ENCODE measurements at regions not wholly inside any gene's neighbourhood (a gene's known extent, or its start where the extent isn't known, plus 50 kb on each side); places are given as distances from the start of the nearest gene placed in this dataset.

DNA sequence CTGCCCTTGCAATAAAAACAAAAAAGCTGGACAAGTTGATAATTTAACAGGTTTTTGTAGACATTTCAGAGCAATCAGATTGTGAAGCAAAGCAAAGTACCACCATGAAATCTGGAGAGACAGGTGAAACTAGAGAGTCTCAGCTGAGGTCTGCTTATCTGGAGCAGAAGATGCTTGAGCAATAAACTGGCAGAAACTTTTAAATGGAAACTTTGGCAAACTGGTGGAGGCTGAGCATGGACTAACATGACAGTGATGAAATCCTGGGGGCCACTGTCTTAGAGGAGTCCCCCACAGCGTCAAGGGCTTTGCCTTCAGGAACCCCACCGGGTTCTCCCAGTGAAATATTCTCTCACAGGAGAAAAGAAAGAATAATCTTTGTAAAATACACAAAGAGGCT lies 416.3 kb upstream of the B3GALT2 start:
- TF ChIP-seq, protein P1, sequence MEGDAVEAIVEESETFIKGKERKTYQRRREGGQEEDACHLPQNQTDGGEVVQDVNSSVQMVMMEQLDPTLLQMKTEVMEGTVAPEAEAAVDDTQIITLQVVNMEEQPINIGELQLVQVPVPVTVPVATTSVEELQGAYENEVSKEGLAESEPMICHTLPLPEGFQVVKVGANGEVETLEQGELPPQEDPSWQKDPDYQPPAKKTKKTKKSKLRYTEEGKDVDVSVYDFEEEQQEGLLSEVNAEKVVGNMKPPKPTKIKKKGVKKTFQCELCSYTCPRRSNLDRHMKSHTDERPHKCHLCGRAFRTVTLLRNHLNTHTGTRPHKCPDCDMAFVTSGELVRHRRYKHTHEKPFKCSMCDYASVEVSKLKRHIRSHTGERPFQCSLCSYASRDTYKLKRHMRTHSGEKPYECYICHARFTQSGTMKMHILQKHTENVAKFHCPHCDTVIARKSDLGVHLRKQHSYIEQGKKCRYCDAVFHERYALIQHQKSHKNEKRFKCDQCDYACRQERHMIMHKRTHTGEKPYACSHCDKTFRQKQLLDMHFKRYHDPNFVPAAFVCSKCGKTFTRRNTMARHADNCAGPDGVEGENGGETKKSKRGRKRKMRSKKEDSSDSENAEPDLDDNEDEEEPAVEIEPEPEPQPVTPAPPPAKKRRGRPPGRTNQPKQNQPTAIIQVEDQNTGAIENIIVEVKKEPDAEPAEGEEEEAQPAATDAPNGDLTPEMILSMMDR (IDR thresholded peaks at IDR 0.05), result no peak
- H3K27me3 ChIP-seq, result no peaks in the 10 kb centered on the region
- DNase-seq, result no peak
- no peaks in the 10 kb centered on the region for H3K4me1 ChIP-seq
- no peak overlapping the region for H3K4me3 ChIP-seq
- H3K36me3 ChIP-seq, result no peaks in the 10 kb centered on the region
- no peaks in the 10 kb centered on the region for H3K9me3 ChIP-seq
- intact Hi-C loops (cut with DNase I; ENCODE audit: low total_unique reads), result no loop called here
- H3K27ac ChIP-seq, result no peak overlapping the region

DNA sequence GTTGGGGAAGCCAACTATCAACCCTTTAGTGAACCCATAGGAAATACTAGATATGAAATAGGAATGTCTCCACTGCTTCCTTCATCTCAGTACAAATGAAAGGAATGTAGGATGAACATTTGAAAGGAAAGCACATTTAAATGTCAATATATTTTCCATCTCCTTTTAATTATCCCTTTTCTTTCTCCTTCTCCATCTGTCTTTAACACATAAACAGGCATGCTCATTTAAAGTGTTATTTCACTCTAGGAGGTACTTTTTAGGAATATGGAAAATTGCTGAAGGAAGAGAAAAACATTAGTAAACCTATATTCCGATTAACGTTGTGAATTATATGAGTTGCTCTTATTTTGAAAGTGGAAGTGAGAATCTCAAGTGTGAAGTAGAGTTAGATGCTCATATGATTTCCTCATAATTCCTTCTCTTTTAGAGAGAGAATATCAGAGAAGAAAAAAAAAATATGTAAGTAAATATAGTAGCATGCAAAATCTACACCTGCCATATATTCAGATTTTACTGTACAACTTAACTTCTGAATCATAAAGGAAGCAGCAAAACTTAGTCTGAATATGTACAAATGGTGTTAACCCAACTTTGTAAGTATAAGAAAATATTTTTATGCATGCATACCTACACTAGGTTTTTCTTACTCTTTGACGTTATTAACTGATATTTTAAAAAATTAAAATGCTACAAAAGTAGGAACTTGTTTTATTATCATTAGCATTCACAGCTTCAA lies 406.9 kb upstream of the B3GALT2 start:
- Histone ChIP-seq H3K27ac (no peak overlapping the region), H3K27me3 (no peaks in the 10 kb centered on the region), H3K4me1 (no peaks in the 10 kb centered on the region), H3K36me3 (no peaks in the 10 kb centered on the region), H3K4me3 (no peak overlapping the region), H3K9me3 (no peaks in the 10 kb centered on the region)
- TF ChIP-seq, protein P1 (IDR thresholded peaks at IDR 0.05), result no peak
- intact Hi-C loops (cut with DNase I; ENCODE audit: low total_unique reads), result no loop called here
- no peak for DNase-seq

DNA sequence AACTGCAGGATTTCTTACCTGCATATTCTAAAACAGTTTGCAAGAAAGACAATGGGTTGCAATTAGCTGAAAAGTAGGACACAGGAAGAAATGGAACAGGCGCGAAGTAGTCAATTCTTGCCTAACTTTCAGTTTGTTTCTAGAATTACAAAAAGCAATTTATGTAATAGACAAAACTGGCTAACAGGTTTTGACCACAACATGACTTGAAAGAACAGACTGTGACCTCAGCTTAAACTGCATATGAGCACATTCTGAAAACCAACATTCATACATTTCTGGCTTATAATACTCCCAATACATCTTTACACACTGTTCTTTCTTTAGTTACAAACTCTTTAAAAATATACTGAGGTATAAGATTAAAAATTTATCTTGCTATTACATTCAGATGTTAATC lies 405.9 kb upstream of the B3GALT2 start:
- Histone ChIP-seq H3K36me3 (no peaks in the 10 kb centered on the region), H3K27me3 (no peaks in the 10 kb centered on the region), H3K27ac (no peak overlapping the region), H3K4me1 (no peaks in the 10 kb centered on the region), H3K9me3 (no peaks in the 10 kb centered on the region), H3K4me3 (no peak overlapping the region)
- TF ChIP-seq, protein P1 (IDR thresholded peaks at IDR 0.05), result no peak
- intact Hi-C loops (cut with DNase I; ENCODE audit: low total_unique reads), result no loop called here
- no peak for DNase-seq

DNA sequence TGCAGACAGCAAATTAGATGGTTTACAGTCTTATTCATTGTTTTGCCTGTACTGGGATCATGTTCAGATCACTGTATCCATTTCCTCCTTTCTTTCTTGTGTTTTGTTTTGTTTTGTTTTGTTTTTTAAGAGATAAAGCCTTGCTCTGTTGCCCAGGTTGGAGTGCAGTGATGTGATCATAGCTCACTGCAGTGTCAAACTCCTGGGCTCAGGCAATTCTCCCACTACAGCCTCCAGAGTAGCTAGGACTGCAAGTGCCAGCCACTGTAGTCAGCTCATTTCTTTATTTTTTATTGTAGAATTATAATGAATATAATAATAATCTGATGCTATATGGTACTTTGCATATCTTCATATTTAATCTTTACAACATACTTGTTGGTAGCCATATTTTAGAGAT lies 403.7 kb upstream of the B3GALT2 start:
- no peak for DNase-seq
- Histone ChIP-seq H3K27me3 (no peaks in the 10 kb centered on the region), H3K36me3 (no peaks in the 10 kb centered on the region), H3K4me1 (no peaks in the 10 kb centered on the region), H3K27ac (no peak overlapping the region), H3K4me3 (no peak overlapping the region), H3K9me3 (no peaks in the 10 kb centered on the region)
- intact Hi-C loops (cut with DNase I; ENCODE audit: low total_unique reads), result no loop called here
- TF ChIP-seq, protein P1 (IDR thresholded peaks at IDR 0.05), result no peak

DNA sequence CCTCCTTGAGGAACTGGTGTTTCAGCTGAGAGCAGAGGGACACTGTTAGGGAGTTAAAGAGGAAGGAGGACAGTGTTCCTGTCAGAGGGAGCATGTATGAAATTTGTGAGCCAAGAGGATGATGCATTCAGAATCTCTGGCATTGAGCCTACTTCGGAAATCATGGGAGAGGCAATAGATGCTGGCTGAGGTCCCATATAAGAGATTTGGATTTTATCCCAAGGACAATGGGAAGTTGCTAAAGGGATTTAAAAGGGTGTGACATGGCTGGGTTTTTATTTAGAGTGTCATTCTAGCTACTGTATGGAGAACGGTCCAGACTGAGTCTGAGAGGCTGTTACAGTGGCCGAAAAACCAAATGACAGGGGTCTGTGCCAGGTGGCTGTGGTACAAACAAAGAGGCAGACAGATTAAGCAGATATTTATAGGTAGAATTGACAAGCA lies 403.2 kb upstream of the B3GALT2 start:
- peak in 1 of 2 donors; percentile 19 for DNase-seq
- Histone ChIP-seq H3K27me3 (no peaks in the 10 kb centered on the region), H3K36me3 (no peaks in the 10 kb centered on the region), H3K4me3 (no peak overlapping the region), H3K4me1 (no peaks in the 10 kb centered on the region), H3K9me3 (no peaks in the 10 kb centered on the region), H3K27ac (no peak overlapping the region)
- intact Hi-C loops (cut with DNase I; ENCODE audit: low total_unique reads), result no loop called here
- TF ChIP-seq, protein P1 (IDR thresholded peaks at IDR 0.05), result no peak

Measured in tibial artery (tissue), 4 donors.